ENCODE measurements at regions not wholly inside any gene's neighbourhood (a gene's known extent, or its start where the extent isn't known, plus 50 kb on each side); places are given as distances from the start of the nearest gene placed in this dataset.

DNA sequence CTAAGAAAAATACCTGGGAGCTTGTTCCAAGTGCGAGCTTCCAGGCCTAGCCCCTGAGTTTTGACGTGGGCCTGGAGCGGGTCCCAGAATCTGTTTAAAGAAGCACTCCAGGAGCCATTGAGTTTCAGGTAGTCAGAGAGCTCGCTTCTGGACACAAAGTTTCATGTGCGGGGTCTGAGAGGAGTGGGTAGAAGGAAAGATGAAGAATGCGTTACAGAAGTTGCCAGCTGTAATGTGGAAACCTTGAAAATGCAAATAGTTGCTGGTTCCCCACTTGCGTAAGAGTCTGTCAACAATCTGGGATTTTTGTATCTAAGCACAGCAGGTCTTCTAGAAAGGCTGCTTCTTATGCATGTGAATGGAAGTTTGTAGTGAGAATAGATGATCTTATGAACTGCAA is 77.5 kb upstream of the CLCN4 start (continued):
- TF ChIP-seq, protein P1, sequence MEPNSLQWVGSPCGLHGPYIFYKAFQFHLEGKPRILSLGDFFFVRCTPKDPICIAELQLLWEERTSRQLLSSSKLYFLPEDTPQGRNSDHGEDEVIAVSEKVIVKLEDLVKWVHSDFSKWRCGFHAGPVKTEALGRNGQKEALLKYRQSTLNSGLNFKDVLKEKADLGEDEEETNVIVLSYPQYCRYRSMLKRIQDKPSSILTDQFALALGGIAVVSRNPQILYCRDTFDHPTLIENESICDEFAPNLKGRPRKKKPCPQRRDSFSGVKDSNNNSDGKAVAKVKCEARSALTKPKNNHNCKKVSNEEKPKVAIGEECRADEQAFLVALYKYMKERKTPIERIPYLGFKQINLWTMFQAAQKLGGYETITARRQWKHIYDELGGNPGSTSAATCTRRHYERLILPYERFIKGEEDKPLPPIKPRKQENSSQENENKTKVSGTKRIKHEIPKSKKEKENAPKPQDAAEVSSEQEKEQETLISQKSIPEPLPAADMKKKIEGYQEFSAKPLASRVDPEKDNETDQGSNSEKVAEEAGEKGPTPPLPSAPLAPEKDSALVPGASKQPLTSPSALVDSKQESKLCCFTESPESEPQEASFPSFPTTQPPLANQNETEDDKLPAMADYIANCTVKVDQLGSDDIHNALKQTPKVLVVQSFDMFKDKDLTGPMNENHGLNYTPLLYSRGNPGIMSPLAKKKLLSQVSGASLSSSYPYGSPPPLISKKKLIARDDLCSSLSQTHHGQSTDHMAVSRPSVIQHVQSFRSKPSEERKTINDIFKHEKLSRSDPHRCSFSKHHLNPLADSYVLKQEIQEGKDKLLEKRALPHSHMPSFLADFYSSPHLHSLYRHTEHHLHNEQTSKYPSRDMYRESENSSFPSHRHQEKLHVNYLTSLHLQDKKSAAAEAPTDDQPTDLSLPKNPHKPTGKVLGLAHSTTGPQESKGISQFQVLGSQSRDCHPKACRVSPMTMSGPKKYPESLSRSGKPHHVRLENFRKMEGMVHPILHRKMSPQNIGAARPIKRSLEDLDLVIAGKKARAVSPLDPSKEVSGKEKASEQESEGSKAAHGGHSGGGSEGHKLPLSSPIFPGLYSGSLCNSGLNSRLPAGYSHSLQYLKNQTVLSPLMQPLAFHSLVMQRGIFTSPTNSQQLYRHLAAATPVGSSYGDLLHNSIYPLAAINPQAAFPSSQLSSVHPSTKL (CRISPR knock-in tag; IDR thresholded peaks at IDR 0.05): peak; percentile 23; the same call in 1 of the 2 replicates

GRCh38 chrX:10083809-10084208 is 73.0 kb upstream of the CLCN4 start:
- H3K36me3 ChIP-seq (replicated peaks in 1 of 2; ENCODE audit: control insufficient read depth in 1 of 2, insufficient read depth in 2 of 2, low read length in 2 of 2): no peaks in the 10 kb centered on the region
- H4K20me1 ChIP-seq (ENCODE audit: insufficient read depth, low read length): no peaks in the 10 kb centered on the region
- intact Hi-C loops (cut with micrococcal nuclease; ENCODE audit: unreplicated experiment) (no loop called here), in situ Hi-C loops (cut with HindIII; ENCODE audit: extremely low pct_ligation_motif_present, low pct_unique_long_range_greater_than_20kb) (no loop called here)
- peaks cover 23% of the 10 kb centered on the region for H3K4me1 ChIP-seq (ENCODE audit: insufficient read depth, low read length)
- no peak for FAIRE-seq
- no peak overlapping the region for H3K4me2 ChIP-seq (ENCODE audit: low read depth, low read length)
- ChIA-PET CTCF (ENCODE audit: low intra/inter-chr PET ratio, low total read pairs) (interaction anchor here (0.9 kb wide), 1 partner anchor 36 kb away, joined by 3 read pairs; no protein-coding TSS in a partner anchor), POLR2A (no interaction called here)
- no peaks in the 10 kb centered on the region for H3K27me3 ChIP-seq (ENCODE audit: control insufficient read depth in 1 of 2, insufficient read depth in 2 of 2, low read length in 2 of 2)
- no peaks in the 10 kb centered on the region for H3K9me3 ChIP-seq (ENCODE audit: low read length)
- H2AFZ ChIP-seq (ENCODE audit: low read length): no peak overlapping the region
- no peak overlapping the region for H3K4me3 ChIP-seq (replicated peaks in 1 of 3; ENCODE audit: insufficient read depth in 1 of 3, low read depth in 2 of 3, low read length in 3 of 3)
- TF ChIP-seq ZNF709 (CRISPR knock-in tag; IDR thresholded peaks at IDR 0.05) (no peak), ZNF468 (CRISPR knock-in tag; IDR thresholded peaks at IDR 0.05) (no peak), ZNF766 (CRISPR knock-in tag; IDR thresholded peaks at IDR 0.05; ENCODE audit: borderline replicate concordance) (no peak), ZFP36L2 (CRISPR knock-in tag; IDR thresholded peaks at IDR 0.05) (no peak), ZNF343 (CRISPR knock-in tag; IDR thresholded peaks at IDR 0.05) (no peak), HOXA9 (CRISPR knock-in tag; IDR thresholded peaks at IDR 0.05; ENCODE audit: borderline replicate concordance) (no peak)
- no TSS peak for BruUV-seq (replicated peaks)
- ATAC-seq: no peak
- no peak overlapping the region for H3K27ac ChIP-seq (ENCODE audit: extremely low read length, insufficient read depth, low read length)
- WGBS (ENCODE audit: low lambda C conversion rate): 95% methylated on average over 2 of the region's 2 CpGs
- no peaks in the 10 kb centered on the region for H3K79me2 ChIP-seq (ENCODE audit: insufficient read depth, low read length)
- H3K9ac ChIP-seq (ENCODE audit: insufficient read depth, low read depth, low read length): no peak overlapping the region
- no peak for DNase-seq (ENCODE audit: low spot score)
